Bronchial epithelial cell (primary cell): ENCODE measurements at regions not wholly inside any gene's neighbourhood (a gene's known extent, or its start where the extent isn't known, plus 50 kb on each side); places are given as distances from the start of the nearest gene placed in this dataset.

ENCODE experiments used
- DNase-seq: peaks from one replicate; pipeline ENCODE4 v3.0.0-alpha.2; 2010; ENCODE audit warnings: low read depth
- FAIRE-seq: peaks from 2 replicates; lab custom pipeline; 2011; peaks lifted over from hg19 to GRCh38; lab: Jason Lieb, UNC
- H3K27me3 ChIP-seq: 2 replicates; pipeline ENCODE4 v1.5.1; 2011; ENCODE audit warnings: low read length; ENCODE audit not compliant: control insufficient read depth, insufficient read depth
- H3K36me3 ChIP-seq: 2 replicates; pipeline ENCODE4 v1.5.1; 2011; ENCODE audit warnings: low read length; ENCODE audit not compliant: control insufficient read depth, insufficient read depth
- H3K4me3 ChIP-seq: 2 replicates; pipeline ENCODE4 v1.5.1; 2011; ENCODE audit warnings: mild to moderate bottlenecking, low read depth, low read length, control low read depth
- TF ChIP-seq, protein P1 (sequence below): IDR thresholded peaks from 2 replicates; pipeline ENCODE4 v1.5.1; 2011; ENCODE audit warnings: mild to moderate bottlenecking, moderate library complexity, low read length, control low read depth, inconsistent platforms; ENCODE audit not compliant: insufficient read depth, severe bottlenecking

GRCh38 chr14:97930166-97930565 is 1133.0 kb downstream of the VRK1 start:
- TF ChIP-seq, protein P1, sequence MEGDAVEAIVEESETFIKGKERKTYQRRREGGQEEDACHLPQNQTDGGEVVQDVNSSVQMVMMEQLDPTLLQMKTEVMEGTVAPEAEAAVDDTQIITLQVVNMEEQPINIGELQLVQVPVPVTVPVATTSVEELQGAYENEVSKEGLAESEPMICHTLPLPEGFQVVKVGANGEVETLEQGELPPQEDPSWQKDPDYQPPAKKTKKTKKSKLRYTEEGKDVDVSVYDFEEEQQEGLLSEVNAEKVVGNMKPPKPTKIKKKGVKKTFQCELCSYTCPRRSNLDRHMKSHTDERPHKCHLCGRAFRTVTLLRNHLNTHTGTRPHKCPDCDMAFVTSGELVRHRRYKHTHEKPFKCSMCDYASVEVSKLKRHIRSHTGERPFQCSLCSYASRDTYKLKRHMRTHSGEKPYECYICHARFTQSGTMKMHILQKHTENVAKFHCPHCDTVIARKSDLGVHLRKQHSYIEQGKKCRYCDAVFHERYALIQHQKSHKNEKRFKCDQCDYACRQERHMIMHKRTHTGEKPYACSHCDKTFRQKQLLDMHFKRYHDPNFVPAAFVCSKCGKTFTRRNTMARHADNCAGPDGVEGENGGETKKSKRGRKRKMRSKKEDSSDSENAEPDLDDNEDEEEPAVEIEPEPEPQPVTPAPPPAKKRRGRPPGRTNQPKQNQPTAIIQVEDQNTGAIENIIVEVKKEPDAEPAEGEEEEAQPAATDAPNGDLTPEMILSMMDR: no peak
- DNase-seq (no peak), FAIRE-seq (no peak)
- no peaks in the 10 kb centered on the region for H3K36me3 ChIP-seq
- H3K27me3 ChIP-seq: no peaks in the 10 kb centered on the region
- H3K4me3 ChIP-seq: no peak overlapping the region

- Histone ChIP-seq H3K4me3 (no peak overlapping the region), H3K27me3 (no peaks in the 10 kb centered on the region)
These were observed 1134.1 kb downstream of the VRK1 start for GRCh38 chr14:97931273-97931672.

DNA sequence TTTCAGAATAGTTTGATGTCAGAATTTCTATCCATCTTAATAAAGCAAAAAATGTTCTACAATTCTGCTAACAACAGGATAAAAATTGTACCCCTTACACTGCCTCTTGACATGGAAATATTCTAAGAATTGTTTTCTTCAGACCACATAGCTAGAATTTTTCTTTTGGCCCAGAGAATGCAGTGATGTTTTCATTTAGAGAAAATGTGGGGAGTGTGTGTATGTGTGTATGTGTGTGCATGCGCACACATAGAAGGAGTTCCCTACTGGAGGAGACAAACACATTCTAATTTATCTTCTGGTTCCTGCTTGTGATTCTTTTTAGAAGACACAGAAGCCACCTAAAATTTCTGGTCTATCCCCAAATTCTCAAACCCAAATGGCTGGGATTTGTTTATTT is 1145.7 kb downstream of the VRK1 start:
- H3K4me3 ChIP-seq: no peak overlapping the region
- DNase-seq (no peak), FAIRE-seq (no peak)
- no peaks in the 10 kb centered on the region for H3K27me3 ChIP-seq
- H3K36me3 ChIP-seq: no peaks in the 10 kb centered on the region
- TF ChIP-seq, protein P1: no peak

More at GRCh38 chr14:97931273-97931672, 1134.1 kb downstream of the VRK1 start:
- no peak for FAIRE-seq
- DNase-seq: no peak
- TF ChIP-seq, protein P1: no peak
- H3K36me3 ChIP-seq: no peaks in the 10 kb centered on the region

- Histone ChIP-seq H3K4me3 (no peak overlapping the region), H3K36me3 (no peaks in the 10 kb centered on the region), H3K27me3 (no peaks in the 10 kb centered on the region)
- FAIRE-seq (no peak), DNase-seq (no peak)
- TF ChIP-seq, protein P1: no peak
These were observed 1146.4 kb downstream of the VRK1 start for GRCh38 chr14:97943619-97944018.

GRCh38 chr14:97944380-97944779 is 1147.2 kb downstream of the VRK1 start:
- Histone ChIP-seq H3K36me3 (no peaks in the 10 kb centered on the region), H3K4me3 (no peak overlapping the region), H3K27me3 (no peaks in the 10 kb centered on the region)
- no peak for DNase-seq
- peak; percentile 28 for FAIRE-seq
- TF ChIP-seq, protein P1: no peak

- Histone ChIP-seq H3K27me3 (no peaks in the 10 kb centered on the region), H3K4me3 (no peak overlapping the region), H3K36me3 (no peaks in the 10 kb centered on the region)
- no peak for DNase-seq
- TF ChIP-seq, protein P1: no peak
- no peak for FAIRE-seq
These were observed 1148.4 kb downstream of the VRK1 start for GRCh38 chr14:97945631-97946030.
